NB4 (cell line): ENCODE measurements at regions not wholly inside any gene's neighbourhood (a gene's known extent, or its start where the extent isn't known, plus 50 kb on each side); places are given as distances from the start of the nearest gene placed in this dataset.

Source experiments
- MYC ChIP-seq: IDR thresholded peaks from 2 replicates; pipeline ENCODE4 v1.6.1; 2011; ENCODE audit warnings: low read depth, low read length
- POLR2A ChIP-seq: IDR thresholded peaks from 2 replicates; pipeline ENCODE4 v1.6.1; 2011; ENCODE audit warnings: mild to moderate bottlenecking; ENCODE audit not compliant: insufficient read length; ENCODE audit errors: extremely low read depth
- TF ChIP-seq, protein P1 (sequence below): IDR thresholded peaks from one replicate; pipeline ENCODE4 v1.5.1; 2012; ENCODE audit warnings: low read depth, low read length
- TF ChIP-seq, protein P2 (sequence below): IDR thresholded peaks from 2 replicates; pipeline ENCODE4 v1.6.1; 2011; ENCODE audit warnings: low read depth, low read length

DNA sequence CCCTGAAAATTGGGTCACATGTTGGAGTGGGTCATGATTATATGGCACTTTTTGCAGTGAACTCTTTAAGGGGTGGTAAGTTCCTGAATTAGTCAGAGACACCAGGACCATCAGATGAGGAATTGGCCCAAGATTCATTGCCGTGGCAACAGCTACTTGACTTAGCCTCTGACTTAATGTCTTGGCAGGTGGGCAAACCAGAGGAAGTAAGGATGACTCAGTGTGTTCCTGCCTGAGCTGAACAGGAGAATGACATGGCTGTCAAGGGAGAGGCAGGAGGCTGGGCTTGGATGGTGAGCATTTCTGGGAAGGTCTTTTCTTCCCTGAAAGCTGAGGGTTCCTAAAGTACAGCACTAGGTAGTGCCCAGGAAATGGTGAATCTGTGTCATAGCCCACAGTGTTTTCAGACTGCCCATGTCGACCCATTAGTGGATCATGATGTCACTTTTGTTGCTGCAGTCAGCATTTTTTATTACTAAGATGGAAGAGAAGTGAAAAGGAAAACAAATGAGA is 170.1 kb upstream of the PWP1 start:
- TF ChIP-seq, protein P1, sequence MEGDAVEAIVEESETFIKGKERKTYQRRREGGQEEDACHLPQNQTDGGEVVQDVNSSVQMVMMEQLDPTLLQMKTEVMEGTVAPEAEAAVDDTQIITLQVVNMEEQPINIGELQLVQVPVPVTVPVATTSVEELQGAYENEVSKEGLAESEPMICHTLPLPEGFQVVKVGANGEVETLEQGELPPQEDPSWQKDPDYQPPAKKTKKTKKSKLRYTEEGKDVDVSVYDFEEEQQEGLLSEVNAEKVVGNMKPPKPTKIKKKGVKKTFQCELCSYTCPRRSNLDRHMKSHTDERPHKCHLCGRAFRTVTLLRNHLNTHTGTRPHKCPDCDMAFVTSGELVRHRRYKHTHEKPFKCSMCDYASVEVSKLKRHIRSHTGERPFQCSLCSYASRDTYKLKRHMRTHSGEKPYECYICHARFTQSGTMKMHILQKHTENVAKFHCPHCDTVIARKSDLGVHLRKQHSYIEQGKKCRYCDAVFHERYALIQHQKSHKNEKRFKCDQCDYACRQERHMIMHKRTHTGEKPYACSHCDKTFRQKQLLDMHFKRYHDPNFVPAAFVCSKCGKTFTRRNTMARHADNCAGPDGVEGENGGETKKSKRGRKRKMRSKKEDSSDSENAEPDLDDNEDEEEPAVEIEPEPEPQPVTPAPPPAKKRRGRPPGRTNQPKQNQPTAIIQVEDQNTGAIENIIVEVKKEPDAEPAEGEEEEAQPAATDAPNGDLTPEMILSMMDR: no peak
- TF ChIP-seq POLR2A (no peak), MYC (no peak)
- TF ChIP-seq, protein P2, sequence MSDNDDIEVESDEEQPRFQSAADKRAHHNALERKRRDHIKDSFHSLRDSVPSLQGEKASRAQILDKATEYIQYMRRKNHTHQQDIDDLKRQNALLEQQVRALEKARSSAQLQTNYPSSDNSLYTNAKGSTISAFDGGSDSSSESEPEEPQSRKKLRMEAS: no peak
